H9 (cell line): ENCODE measurements at regions not wholly inside any gene's neighbourhood (a gene's known extent, or its start where the extent isn't known, plus 50 kb on each side); places are given as distances from the start of the nearest gene placed in this dataset.

ENCODE experiments used
- DNase-seq: peaks from one replicate; pipeline ENCODE4 v3.0.0-alpha.2; 2017
- H2AFZ ChIP-seq: one replicate; pipeline ENCODE4 v1.6.1; 2013; ENCODE audit warnings: mild to moderate bottlenecking, low read length, control low read depth, moderate library complexity
- H2AK5ac ChIP-seq: 2 replicates; pipeline ENCODE4 v1.6.1; 2013; ENCODE audit warnings: low read length, control low read depth, mixed read lengths; ENCODE audit not compliant: insufficient read length
- H2BK120ac ChIP-seq: one replicate; pipeline ENCODE4 v1.6.1; 2013; ENCODE audit warnings: low read depth, mild to moderate bottlenecking, low read length, control low read depth, inconsistent platforms; ENCODE audit not compliant: poor library complexity, severe bottlenecking
- H2BK12ac ChIP-seq: 2 replicates; pipeline ENCODE4 v1.6.1; 2013; ENCODE audit warnings: low read length, control low read depth, mixed read lengths, low read depth; ENCODE audit not compliant: insufficient read length
- H2BK15ac ChIP-seq: 2 replicates; pipeline ENCODE4 v1.6.1; 2013; ENCODE audit warnings: low read depth, low read length, control low read depth
- H2BK20ac ChIP-seq: one replicate; pipeline ENCODE4 v1.6.1; 2013; ENCODE audit warnings: low read depth, mild to moderate bottlenecking, low read length, control low read depth, inconsistent platforms; ENCODE audit not compliant: poor library complexity, severe bottlenecking
- H2BK5ac ChIP-seq: 2 replicates; pipeline ENCODE4 v1.6.1; 2013; ENCODE audit warnings: low read length, control low read depth, mixed read lengths; ENCODE audit not compliant: insufficient read length
- H3K14ac ChIP-seq: 2 replicates; pipeline ENCODE4 v1.6.1; 2013; ENCODE audit warnings: low read length, control low read depth; ENCODE audit not compliant: insufficient read depth
- H3K18ac ChIP-seq: 2 replicates; pipeline ENCODE4 v1.6.1; 2013; ENCODE audit warnings: low read depth, mild to moderate bottlenecking, mixed read lengths, low read length, control low read depth; ENCODE audit not compliant: insufficient read length
- H3K23ac ChIP-seq: 2 replicates; pipeline ENCODE4 v1.6.1; 2013; ENCODE audit warnings: low read length, control low read depth, mixed read lengths, low read depth; ENCODE audit not compliant: insufficient read length
- H3K23me2 ChIP-seq: 2 replicates; pipeline ENCODE4 v1.6.1; 2013; ENCODE audit warnings: low read depth, mild to moderate bottlenecking, mixed read lengths, low read length, control low read depth; ENCODE audit not compliant: insufficient read length, poor library complexity, severe bottlenecking
- H3K27ac ChIP-seq: 2 replicates; pipeline ENCODE4 v1.5.1; 2013; ENCODE audit warnings: low read length, control low read depth, mixed read lengths, low read depth; ENCODE audit not compliant: insufficient read length
- H3K27me3 ChIP-seq: 2 replicates; pipeline ENCODE4 v1.6.1; 2013; ENCODE audit warnings: low read length, control low read depth, inconsistent platforms; ENCODE audit not compliant: insufficient read depth
- H3K4ac ChIP-seq: 2 replicates; pipeline ENCODE4 v1.6.1; 2013; ENCODE audit warnings: low read depth, mild to moderate bottlenecking, control low read depth, inconsistent platforms, low read length, moderate library complexity
- H3K4me1 ChIP-seq: 2 replicates; pipeline ENCODE4 v1.6.1; 2013; ENCODE audit warnings: low read length, control low read depth, inconsistent platforms; ENCODE audit not compliant: insufficient read depth
- H3K4me2 ChIP-seq: 2 replicates; pipeline ENCODE4 v1.6.1; 2013; ENCODE audit warnings: low read length, control low read depth, mixed read lengths; ENCODE audit not compliant: insufficient read length, insufficient read depth
- H3K56ac ChIP-seq: 2 replicates; pipeline ENCODE4 v1.6.1; 2013; ENCODE audit warnings: low read depth, mild to moderate bottlenecking, mixed read lengths, low read length, control low read depth; ENCODE audit not compliant: insufficient read length
- H3K79me1 ChIP-seq: 2 replicates; pipeline ENCODE4 v1.6.1; 2013; ENCODE audit warnings: low read depth, mild to moderate bottlenecking, moderate library complexity, low read length, control low read depth, inconsistent platforms; ENCODE audit not compliant: insufficient read depth, poor library complexity, severe bottlenecking
- H3K79me2 ChIP-seq: 2 replicates; pipeline ENCODE4 v1.6.1; 2013; ENCODE audit warnings: low read length, control low read depth, inconsistent platforms; ENCODE audit not compliant: insufficient read depth
- H3K9ac ChIP-seq: 2 replicates; pipeline ENCODE4 v1.6.1; 2013; ENCODE audit warnings: low read length, control low read depth, mixed read lengths; ENCODE audit not compliant: insufficient read length; ENCODE audit errors: extremely low read depth
- H3K9me3 ChIP-seq: one replicate; pipeline ENCODE4 v1.6.1; 2013; ENCODE audit warnings: low read depth, low read length, inconsistent platforms; ENCODE audit not compliant: control insufficient read depth
- H3T11ph ChIP-seq: one replicate; pipeline ENCODE4 v1.6.1; 2013; ENCODE audit warnings: mild to moderate bottlenecking, low read length, control low read depth, inconsistent platforms
- H4K20me1 ChIP-seq: one replicate; pipeline ENCODE4 v1.6.1; 2013; ENCODE audit not compliant: control insufficient read depth, insufficient read length, insufficient read depth
- H4K5ac ChIP-seq: 2 replicates; pipeline ENCODE4 v1.6.1; 2013; ENCODE audit warnings: low read depth, mild to moderate bottlenecking, mixed read lengths, low read length, control low read depth; ENCODE audit not compliant: insufficient read length
- H4K8ac ChIP-seq: replicated peaks from 2 replicates; pipeline ENCODE4 v1.6.1; 2013; ENCODE audit warnings: low read length, control low read depth, mixed read lengths, low read depth; ENCODE audit not compliant: insufficient read length
- H4K91ac ChIP-seq: 2 replicates; pipeline ENCODE4 v1.6.1; 2013; ENCODE audit warnings: low read depth, mild to moderate bottlenecking, moderate library complexity, mixed read lengths, low read length, control low read depth; ENCODE audit not compliant: insufficient read length
- H3K27ac Mint-ChIP-seq, 3 experiments: 2 replicates in 2 of 3; 3 replicates in 1 of 3; pipeline ENCODE4 v1.8.0; 2020 to 2021; ENCODE audit warnings: mixed read lengths in 3 of 3, mild to moderate bottlenecking in 1 of 3, moderate library complexity in 1 of 3
- H3K27me3 Mint-ChIP-seq: 2 replicates; pipeline ENCODE4 v1.8.0; 2021; ENCODE audit warnings: low read depth, mild to moderate bottlenecking, moderate library complexity, mixed read lengths
- H3K36me3 Mint-ChIP-seq, 3 experiments: 2 replicates in 2 of 3; 3 replicates in 1 of 3; pipeline ENCODE4 v1.8.0; 2020 to 2021; ENCODE audit warnings: low read depth in 3 of 3, mixed read lengths in 3 of 3; ENCODE audit not compliant: insufficient read depth in 1 of 3
- H3K4me1 Mint-ChIP-seq, 2 experiments: 2 replicates each; pipeline ENCODE4 v1.8.0; 2020; ENCODE audit warnings: mixed read lengths in 2 of 2
- H3K4me3 Mint-ChIP-seq, 2 experiments: 2 replicates in 1 of 2; 3 replicates in 1 of 2; pipeline ENCODE4 v1.8.0; 2020 to 2021; ENCODE audit warnings: mild to moderate bottlenecking in 2 of 2, mixed read lengths in 2 of 2, moderate library complexity in 1 of 2
- H3K9me3 Mint-ChIP-seq, 2 experiments: 2 replicates in 1 of 2; 3 replicates in 1 of 2; pipeline ENCODE4 v1.8.0; 2020; ENCODE audit warnings: mild to moderate bottlenecking in 2 of 2, mixed read lengths in 2 of 2, moderate library complexity in 1 of 2
- WGBS: extraction: QIAGEN DNeasy Blood & Tissue Kit; methylation state at CpG from one replicate; pipeline ENCODE4 v1.1.7; 2013; ENCODE audit warnings: missing lambda C conversion rate, low lambda C conversion rate, mixed read lengths; ENCODE audit not compliant: insufficient read length; ENCODE audit errors: extremely low coverage; 5-methylcytosine and 5-hydroxymethylcytosine counted together
- TF ChIP-seq, protein P1 (sequence below): fragments of 200-600 bp; sonication (generic); conservative IDR thresholded peaks from 3 replicates; pipeline ENCODE4 v1.8.0; 2021; ENCODE audit warnings: antibody characterized with exemption, mild to moderate bottlenecking

GRCh38 chr12:30548203-30548602 lies 147.5 kb downstream of the IPO8 start:
- Mint-ChIP-seq H3K36me3 (peaks cover 7 to 19% (median 10%) of the 10 kb centered on the region in 3 experiments; a peak in 6 of 7 replicates), H3K4me1 (no peaks in the 10 kb centered on the region), H3K4me3 (no peak overlapping the region), H3K27me3 (no peaks in the 10 kb centered on the region; the same call in 1 of the 2 replicates), H3K27ac (no peak overlapping the region), H3K9me3 (peaks cover 10 to 23% of the 10 kb centered on the region in 2 experiments)
- H3K79me2 ChIP-seq = no peaks in the 10 kb centered on the region
- H3K23ac ChIP-seq = no peak overlapping the region
- H2AK5ac ChIP-seq = no peak overlapping the region
- no peak overlapping the region for H4K8ac ChIP-seq
- no peak for DNase-seq
- H3K56ac ChIP-seq = no peak overlapping the region
- H4K20me1 ChIP-seq = no peaks in the 10 kb centered on the region
- no peak overlapping the region for H2BK20ac ChIP-seq
- no peak overlapping the region for H4K5ac ChIP-seq
- H3K9ac ChIP-seq = no peak overlapping the region
- H3K23me2 ChIP-seq = no peaks in the 10 kb centered on the region
- no peak overlapping the region for H2BK5ac ChIP-seq
- no peaks in the 10 kb centered on the region for H3K79me1 ChIP-seq
- TF ChIP-seq, protein P1, sequence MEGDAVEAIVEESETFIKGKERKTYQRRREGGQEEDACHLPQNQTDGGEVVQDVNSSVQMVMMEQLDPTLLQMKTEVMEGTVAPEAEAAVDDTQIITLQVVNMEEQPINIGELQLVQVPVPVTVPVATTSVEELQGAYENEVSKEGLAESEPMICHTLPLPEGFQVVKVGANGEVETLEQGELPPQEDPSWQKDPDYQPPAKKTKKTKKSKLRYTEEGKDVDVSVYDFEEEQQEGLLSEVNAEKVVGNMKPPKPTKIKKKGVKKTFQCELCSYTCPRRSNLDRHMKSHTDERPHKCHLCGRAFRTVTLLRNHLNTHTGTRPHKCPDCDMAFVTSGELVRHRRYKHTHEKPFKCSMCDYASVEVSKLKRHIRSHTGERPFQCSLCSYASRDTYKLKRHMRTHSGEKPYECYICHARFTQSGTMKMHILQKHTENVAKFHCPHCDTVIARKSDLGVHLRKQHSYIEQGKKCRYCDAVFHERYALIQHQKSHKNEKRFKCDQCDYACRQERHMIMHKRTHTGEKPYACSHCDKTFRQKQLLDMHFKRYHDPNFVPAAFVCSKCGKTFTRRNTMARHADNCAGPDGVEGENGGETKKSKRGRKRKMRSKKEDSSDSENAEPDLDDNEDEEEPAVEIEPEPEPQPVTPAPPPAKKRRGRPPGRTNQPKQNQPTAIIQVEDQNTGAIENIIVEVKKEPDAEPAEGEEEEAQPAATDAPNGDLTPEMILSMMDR = no peak
- H3K27ac ChIP-seq = no peak overlapping the region
- H2AFZ ChIP-seq = no peak overlapping the region
- H2BK120ac ChIP-seq = no peak overlapping the region
- no peak overlapping the region for H4K91ac ChIP-seq
- no peaks in the 10 kb centered on the region for H3K27me3 ChIP-seq
- no peak overlapping the region for H3K4me2 ChIP-seq
- H3T11ph ChIP-seq = no peak overlapping the region
- H3K18ac ChIP-seq = no peak overlapping the region
- H3K4ac ChIP-seq = no peak overlapping the region
- no peak overlapping the region for H2BK15ac ChIP-seq
- H3K9me3 ChIP-seq = no peaks in the 10 kb centered on the region
- no peak overlapping the region for H3K14ac ChIP-seq
- H3K4me1 ChIP-seq = no peaks in the 10 kb centered on the region
- WGBS = no CpG with 5 or more reads among the region's 1 CpG
- H2BK12ac ChIP-seq = no peak overlapping the region
